ENCODE measurements at regions not wholly inside any gene's neighbourhood (a gene's known extent, or its start where the extent isn't known, plus 50 kb on each side); places are given as distances from the start of the nearest gene placed in this dataset.
"Not testable (repeated sequence)": the region's sequence is repeated elsewhere in the genome, so short reads cannot be mapped to it uniquely, and the experiment has no call there.

DNA sequence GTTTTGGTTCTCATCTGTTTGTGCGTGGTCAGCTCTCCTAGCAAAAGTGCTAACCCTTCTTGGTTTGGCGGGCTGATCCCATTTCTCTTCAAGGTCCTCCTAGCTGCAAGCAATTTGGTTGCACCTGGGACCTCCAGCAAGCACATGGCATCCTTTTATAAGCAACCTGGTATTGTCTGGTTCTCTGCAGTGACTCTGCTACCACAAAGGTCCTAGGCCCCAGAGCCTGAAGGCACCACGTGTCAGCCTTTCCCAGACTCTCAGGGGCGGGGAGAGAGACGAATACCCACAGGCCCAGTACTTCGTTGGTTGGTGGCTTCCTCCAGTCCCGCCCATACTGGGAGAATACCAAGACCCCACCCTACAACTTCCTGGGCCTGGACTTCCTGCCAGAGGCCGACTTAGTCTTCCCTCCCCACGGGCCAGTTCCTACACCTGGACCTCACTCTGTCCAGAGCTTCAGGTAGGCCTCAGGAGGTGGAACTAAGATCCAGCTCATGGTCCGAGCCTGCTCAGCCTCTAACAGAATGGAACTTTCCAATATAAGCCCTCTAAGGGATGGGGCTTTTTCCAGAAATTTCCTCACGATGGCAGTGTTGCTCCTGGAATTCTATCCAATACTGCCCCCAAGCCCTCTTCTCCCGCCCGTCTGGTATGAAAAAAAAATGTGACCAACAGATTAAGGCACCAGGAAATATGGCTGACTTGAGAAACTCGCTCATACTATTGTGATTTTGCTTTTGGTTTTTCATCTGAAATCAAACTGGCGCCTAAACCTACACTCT is 192.5 kb upstream of the STK26 start:
- peak; percentile 90 for DNase-seq

DNA sequence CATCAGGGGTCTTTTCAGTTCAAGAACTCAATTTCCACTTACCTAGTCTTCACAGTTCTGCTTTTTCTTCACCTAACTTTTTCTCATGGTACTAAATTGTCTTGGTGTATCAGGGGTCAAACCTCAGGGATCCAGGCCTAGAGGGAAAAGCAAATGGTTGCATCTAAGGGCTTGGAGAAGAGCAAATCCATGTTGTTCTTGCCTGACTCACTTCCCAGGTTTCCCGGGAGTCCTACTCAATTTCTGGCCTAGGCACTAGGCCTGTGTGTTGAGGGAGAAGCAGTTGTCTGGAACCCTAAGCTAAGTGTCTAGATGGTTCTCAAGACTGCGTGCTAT is 191.9 kb upstream of the STK26 start:
- DNase-seq: no peak

DNA sequence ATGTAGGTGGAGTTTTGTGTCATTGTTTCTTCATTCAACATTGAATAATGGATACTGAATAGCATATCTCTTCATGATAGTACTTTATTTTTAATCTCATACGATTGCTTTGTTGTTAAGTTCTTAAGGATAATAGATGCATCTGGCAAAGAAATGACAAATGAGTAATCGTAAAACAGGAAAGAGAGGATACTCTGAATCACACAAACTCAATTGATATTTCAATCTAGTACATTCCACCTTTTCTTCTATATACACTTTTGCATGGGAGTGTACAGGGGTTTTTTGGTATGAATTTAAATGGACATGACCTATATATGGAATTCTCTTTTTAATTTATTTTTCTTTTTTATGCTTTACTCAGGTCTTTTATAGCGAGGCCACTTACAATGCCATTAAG is 186.9 kb upstream of the STK26 start:
- no peak for DNase-seq

DNA sequence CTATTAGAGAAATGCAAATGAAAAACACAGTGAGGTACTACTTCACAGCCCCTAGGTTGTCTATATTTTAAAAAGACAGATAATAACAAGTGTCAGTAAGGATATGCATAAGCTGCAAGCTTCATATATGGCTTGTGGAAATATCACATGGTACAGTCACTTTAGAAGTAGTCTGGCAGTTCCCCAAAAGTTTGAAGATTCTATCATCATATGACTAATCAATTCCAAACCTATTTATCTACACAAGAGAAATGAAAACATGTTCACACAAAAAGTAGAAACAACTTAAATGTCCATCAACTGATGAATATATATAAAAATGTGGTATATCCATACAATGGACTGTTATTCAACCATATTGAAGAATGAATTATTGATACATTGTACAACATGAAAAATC is 185.8 kb upstream of the STK26 start:
- DNase-seq: no peak

DNA sequence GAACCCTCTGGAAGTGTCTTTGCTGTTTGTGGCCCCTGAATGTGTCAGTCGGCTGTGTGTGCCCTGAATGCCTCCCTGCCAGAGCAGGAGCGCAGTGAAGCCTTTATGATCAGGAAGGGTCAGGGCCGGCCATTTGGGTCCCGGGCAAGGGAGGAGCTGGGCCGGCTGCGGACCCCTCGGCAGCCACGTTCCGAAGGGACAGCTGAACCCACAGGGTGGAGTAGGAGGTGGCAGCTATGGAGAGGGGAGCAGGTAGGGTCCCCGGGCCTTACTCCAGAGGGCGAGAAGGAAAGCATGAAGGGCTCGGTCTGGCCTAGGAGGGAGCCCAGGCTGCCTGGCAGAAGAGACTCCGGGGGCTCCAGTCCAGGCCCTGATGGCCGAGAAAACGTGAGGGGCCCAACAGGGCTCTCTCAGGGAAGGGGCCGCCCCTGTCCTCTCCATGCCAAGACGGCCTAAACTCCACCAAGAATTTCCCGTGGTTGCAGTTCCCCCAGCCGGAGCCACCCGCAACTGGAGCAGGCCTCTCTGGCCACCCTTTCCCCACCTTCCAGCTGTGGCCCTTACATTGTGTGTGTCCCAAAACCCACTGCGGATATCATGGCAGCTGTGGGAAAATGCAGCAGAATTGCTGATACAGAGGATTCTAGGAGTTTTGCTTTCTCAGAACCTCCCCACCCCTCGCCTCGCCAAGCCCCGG is 182.2 kb upstream of the STK26 start:
- DNase-seq: no peak

DNA sequence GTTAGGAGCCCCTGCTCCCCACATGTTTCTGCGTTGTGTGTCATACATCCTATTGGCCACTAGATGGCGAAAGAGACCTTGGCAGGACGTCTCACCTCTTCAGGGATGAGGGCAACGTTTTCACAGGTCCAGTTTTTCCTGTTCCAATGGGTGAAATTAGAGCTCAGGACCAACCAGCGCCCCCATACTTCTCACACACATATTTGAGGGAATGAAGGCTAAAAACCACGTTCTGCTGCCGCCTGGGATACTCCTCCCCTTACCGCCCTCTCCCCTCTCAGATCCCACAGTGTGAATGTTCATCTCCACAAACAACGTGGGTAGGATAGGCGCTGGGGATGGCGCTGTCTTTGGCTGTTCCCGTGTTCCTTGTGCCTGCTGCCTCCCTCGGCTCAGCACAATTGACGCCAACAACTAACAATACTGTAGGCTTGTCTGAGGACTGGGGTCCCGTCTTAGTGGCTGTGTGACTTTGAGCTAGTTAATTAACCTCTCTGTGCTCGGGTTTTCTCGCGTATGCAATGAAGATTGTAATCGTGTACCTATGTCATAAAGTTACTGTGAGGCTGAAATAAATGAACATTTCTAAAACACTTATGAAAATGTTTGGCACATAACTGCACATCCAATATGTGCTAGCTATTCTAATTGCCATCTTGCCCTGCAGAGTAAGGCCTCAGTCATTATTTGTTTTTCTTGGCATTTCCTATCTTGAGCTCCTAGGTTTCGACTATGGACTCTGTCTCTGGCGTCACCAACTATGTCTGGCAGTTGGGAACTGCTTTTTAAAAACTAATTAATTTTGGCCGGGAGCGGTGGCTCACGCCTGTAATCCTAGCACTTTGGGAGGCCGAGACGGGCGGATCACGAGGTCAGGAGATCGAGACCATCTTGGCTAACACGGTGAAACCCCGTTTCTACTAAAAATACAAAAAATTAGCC is 181.3 kb upstream of the STK26 start:
- DNase-seq: peak; percentile 67

DNA sequence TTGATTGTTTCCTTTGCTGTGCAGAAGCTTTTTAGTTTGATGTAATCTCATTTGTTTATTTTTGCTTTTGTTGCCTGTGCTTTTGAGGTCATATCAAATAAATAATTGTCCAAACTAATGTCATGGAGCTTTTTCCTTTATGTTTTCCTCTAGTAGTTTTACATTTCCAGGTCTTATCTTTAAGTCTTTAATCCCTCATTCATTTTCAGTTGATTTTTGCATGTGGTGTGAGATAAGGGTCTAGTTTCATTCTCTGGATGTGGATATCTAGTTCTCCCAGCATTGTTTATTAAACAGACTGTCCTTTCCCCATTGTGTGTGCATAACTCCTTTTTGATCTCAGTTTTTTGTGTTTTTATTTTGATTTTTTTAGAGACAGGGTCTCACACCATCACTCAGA is 179.1 kb upstream of the STK26 start:
- DNase-seq: no peak

DNA sequence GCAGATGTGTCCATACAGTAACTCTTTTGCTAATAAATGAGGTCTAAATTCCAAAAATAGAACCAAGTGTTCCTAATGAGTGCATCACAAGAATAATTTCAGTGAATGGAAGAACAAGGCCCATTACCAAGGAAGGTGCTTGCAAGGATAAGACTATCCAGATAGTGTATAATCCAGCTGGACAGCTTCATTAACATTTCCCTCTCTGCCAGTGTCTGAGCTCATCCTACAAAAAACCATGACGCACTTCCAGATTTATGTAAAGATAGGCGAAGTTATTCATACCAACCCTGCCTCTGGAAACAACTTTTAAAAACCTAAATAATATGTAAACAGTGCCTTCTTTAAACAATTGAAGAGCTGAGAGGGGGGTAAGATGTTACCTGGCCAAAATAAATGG is 177.9 kb upstream of the STK26 start:
- DNase-seq: peak; percentile 24

DNA sequence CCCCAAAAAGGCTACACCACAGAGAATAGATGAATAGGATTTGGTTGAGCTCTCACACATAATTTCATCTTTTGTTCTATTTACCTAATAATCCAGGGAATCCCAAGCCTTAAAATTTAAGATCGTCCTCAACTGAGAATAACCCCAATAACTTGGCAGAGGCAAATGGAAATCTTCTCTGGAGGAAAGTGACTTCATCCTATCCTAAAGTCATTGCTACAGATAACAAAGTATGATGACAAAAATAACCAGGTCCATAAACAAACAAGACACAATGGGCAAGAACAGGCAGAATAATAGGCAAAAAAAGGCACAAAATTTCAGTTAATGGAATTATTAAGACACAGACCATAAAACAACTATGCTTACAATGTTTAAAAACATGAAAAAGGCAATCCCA is 177.3 kb upstream of the STK26 start:
- DNase-seq: no peak

DNA sequence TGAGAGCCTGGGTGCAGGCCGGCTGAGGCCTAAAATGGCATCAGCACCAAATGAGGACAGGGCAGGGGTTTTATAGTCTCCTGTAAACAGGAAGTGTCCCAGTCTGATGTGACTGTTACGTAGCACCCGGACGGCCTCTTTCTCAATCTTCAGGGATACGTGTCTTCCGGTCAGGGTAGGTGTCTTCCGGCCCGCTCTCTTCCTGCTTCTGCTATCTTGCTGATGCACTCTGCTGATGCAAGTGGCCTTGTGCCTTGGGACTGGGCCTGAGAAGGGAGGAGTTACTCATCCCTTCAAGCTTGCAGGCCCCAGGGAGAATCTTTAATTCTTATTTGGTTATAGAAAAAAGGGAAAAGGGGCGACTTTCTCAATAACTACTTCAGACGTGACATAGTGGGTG is 172.1 kb upstream of the STK26 start:
- not testable (repeated sequence) for DNase-seq

DNA sequence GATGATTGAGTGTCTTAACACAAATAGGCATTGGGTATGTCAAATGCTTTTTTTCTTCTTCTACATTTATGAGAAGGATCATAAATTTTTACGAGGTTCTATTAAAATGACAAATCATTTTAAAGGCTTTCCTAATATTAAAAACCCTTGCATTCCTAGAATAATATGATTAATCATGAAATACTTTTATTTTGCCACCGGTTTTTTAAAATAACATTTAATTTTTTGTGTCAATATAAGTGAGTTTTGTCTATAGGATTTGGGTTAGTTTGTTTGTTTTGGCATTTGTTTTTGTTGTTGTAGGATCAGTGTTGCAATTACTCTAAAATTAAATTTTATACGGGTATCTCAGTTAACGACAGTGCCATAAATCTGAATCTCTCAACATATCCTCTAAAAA is 169.7 kb upstream of the STK26 start:
- DNase-seq: no peak

DNA sequence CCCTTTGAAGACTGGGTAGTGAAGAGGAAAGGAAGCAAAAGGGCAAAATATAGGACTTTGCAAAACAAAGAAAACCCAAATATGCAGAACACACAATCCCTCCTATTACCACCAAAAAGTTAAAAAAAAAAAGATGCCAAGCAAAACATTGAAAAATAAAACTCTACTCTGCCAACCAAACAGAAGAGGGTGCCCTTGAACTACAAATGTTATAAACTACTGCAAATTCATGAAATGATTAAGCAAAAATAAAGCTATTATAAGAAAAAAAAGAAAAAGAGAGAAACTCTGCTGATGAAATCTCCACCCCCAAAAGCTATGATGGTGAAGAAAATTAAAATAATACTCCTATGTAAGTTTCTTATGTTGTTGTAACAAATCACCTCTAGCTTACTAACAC is 168.5 kb upstream of the STK26 start:
- peak; percentile 17 for DNase-seq

DNA sequence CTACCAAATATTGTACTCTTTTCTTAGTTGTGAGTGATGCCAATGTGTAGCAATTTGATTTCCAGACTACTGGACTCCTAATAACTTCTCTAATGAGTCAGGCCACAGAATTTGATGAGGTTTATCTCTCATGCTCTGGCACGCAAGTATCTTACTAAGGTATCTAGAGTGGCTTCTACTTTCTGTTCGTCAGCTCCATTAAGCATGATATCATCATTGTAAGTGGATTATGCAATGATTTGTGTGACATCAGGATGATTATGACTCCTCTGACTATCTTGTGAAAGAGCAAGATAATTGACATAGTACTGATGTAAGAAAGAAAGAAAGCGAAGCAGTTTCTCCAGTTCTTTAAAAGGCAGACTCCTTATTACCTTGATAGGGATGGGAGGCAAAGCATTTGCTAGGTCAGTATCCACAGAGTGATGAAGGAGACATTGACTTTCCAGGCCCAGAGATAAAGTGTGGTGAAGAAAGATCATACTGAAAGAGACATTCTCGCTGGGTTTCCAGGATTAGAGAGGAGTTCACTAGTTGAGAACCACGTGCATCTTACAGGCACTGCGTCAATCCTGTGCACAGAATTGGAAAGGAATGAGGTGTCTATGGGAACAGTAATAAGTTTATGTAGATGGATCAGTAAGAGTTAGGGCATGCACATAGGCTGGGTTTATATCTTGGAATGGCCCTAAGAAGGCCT is 161.9 kb upstream of the STK26 start:
- no peak for DNase-seq

DNA sequence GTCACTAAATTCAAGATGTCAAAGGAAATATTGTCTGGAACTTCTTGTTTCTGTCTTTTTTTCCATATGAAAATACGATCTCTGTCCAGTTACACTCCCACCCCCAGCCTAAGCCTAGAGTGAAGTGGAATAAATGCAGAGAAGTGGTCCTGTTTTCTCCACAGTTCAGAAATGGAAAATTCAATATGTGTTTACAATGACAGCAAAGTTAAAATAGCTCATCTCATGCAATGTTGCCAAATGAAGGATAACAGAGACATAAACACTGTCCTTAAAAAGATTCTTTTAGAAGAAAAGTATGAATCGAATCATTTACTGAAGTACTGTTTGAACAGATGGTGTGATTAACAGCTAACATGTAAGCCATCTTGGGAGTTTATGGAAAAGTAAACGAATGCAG is 160.8 kb upstream of the STK26 start:
- DNase-seq: no peak

DNA sequence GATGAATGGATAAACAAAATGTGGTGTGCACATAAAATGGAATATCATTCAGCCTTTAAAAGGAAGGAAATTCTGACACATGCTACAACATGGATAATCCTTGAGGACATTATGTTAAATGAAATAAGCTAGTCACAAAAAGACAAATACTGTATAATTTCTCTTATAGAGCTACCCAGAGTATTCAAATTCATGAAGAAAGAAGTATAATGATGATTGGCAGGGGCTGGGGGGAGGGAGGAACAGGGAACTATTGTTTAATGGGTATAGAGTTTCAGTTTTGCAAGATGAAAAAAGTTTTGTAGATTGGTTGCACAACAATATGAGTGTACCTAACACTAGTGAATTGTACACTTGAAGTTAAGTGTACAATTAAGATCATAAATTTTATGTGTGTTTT is 153.9 kb upstream of the STK26 start:
- DNase-seq: no peak

DNA sequence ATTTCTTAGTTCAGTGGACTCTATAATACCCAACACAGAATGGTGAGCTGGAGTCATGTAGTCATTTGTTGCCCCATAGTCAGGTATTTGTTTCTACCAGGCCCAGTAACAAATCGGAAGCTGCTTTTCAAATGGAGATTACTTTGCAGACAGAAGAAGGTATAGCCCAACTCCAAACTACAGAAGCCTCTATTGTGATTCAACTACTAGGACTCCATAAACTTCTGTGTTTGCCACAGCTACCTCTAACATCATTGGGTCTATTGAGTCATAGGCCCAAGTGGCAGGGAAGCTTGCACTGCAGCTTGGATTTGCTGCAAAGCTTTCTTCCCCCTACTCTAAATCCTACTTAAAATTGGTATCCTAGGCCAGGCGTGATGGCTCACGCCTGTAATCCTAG is 148.8 kb upstream of the STK26 start:
- DNase-seq: no peak

DNA sequence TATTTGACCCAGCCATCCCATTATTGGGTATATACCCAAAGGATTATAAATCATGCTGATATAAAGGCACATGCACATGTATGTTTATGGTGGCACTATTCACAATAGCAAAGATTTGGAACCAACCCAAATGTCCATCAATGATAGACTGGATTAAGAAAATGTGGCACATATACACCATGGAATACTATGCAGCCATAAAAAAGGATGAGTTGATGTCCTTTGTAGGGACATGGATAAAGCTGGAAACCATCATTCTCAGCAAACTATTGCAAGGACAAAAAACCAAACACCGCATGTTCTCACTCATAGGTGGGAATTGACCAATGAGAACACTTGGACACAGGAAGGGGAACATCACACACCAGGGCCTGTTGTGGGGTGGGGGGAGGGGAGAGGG is 147.3 kb upstream of the STK26 start:
- DNase-seq: not testable (repeated sequence)

DNA sequence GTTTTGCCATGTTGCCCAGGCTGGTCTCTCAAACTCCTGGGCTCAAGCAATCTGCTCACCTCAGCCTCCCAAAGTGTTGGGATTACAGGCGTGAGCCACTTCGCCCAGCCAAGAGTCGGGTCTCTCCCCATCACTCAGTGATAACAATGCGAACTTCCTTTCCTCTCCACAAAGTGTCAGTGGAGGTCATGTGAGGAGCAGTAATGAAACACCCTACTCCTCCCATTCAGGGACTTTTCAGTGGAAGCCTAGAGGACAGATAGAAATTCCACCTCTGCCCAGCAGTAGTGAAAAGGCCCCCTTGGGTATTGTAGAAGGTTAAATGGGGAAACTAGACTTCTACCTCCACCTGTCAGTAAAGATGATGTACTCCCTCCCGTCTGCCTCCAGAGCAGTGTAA is 141.9 kb upstream of the STK26 start:
- DNase-seq: no peak

DNA sequence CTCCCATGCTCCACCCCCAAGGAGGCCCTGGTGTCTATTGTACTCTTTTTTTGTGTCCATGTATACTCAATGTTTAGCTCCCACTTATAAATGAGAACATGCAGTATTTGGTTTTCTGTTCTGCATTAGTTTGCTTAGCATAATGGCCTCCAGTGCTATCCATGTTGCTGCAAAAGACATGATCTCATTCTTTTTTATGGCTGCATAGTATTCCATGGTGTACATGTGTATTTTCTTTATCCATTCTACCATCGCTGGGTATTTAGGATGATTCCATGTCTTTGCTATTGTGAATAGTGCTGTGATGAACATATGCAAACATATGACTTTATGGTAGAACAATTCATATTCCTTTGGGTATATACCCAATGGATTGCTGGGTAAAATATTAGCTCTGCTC is 138.1 kb upstream of the STK26 start:
- not testable (repeated sequence) for DNase-seq

DNA sequence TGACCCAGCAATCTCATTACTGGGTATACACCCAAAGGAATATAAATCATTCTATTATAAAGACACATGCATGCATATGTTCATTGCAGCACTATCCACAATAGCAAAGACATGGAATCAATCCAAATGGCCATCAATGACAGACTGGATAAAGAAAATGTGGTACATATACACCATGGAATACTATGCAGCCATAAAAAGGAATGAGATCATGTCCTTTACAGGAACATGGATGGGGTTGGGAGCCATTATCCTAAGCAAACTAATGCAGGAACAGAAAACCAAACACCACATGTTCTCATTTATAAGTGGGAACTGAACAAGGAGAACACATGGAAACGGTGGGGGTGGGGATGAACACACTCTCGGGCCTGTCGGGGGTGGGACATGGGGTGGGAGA is 129.2 kb upstream of the STK26 start:
- not testable (repeated sequence) for DNase-seq

DNA sequence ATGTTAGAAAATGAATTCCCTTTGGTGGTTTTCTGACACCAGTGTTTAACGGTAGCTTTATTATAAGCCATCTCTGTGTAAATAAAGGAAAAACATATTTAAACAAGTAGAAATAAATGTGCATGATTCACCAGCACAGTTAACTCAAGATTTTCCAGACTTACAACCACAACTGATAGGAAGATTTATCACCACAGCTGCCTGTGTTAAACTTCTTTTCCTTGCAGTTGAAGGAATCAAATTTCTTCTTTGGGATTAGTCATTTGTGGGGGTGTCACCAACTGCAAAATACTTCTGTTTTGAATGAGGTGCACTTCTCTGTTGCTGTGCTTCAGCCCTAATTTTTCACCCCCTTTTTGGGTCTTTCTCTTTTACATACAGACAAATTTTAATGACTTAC is 128.1 kb upstream of the STK26 start:
- no peak for DNase-seq

DNA sequence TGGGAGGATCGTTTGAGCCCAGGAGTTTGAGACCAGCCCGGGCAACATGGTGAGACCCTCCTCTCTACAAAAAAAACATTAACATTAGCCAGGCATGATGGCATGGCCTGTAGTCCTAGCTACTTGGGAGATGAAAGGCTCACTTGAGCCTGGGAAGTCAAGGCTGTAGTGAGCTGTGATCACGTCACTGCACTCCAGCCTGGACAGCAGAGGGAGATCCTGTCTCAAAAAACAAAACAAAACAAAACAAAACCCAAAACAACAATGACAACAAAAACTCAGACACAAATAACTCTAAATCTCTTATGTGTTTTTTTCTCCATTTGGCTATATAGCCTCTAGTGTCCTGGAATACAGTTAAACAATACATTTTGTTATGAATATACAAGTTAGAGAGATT is 127.3 kb upstream of the STK26 start:
- DNase-seq: no peak

DNA sequence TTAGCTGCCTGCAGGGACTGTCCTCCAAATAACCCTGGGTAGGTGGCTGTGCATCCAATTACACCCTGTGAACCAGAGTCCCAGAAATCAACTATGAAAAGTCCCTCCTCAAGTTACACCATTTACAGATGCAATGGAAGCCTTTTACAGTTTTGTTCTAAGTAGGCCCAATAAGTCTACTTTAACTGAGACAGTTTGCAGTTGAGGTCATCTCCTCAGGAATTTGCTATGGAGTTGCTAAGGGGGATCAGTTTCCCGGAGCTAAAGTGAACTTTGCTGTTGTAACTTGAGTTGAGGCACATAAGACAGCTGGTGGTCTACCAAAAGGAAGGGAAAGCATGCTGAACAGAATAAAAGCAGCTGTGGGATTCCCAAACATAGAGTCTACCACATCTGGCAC is 121.6 kb upstream of the STK26 start:
- no peak for DNase-seq

Measured in dermis blood vessel endothelial cell (primary cell).